Caco-2 (cell line): ENCODE measurements at regions not wholly inside any gene's neighbourhood (a gene's known extent, or its start where the extent isn't known, plus 50 kb on each side); places are given as distances from the start of the nearest gene placed in this dataset.

Experiments used
- BruUV-seq: library from RNA; stranded (reverse); fragments of 400-500 nt; replicated peaks from 2 replicates; lab custom pipeline; 2021; lab: Mats Ljungman, UMichigan
- CTCF ChIA-PET: fragments of 300-600 bp; sonication (Branson Sonifier 250); formaldehyde crosslinking; loops from one replicate; lab custom pipeline; 2022; ENCODE audit warnings: antibody characterized with exemption; lab: Charles Lee
- POLR2A ChIA-PET: fragments of 300-600 bp; sonication (Branson Sonifier 250); formaldehyde crosslinking; loops from one replicate; lab custom pipeline; 2022; ENCODE audit warnings: antibody characterized with exemption; lab: Charles Lee
- DNase-seq, 2 experiments: peaks; one replicate each; pipeline versions ENCODE4 v3.0.0 to v3.0.0-alpha.2; 2020 to 2022
- H3K27me3 ChIP-seq: replicated peaks from 2 replicates; pipeline ENCODE4 v1.6.0; 2011; ENCODE audit warnings: low read length; ENCODE audit not compliant: control insufficient read depth, insufficient read depth
- H3K36me3 ChIP-seq: 2 replicates; pipeline ENCODE4 v1.5.1; 2011; ENCODE audit warnings: low read length; ENCODE audit not compliant: control insufficient read depth, insufficient read depth
- H3K4me1 ChIP-seq: fragments of 250-450 bp; sonication (Bioruptor Pico); 2 replicates; pipeline ENCODE4 v1.5.1; 2020; ENCODE audit warnings: mild to moderate bottlenecking
- H3K4me3 ChIP-seq: 2 replicates; pipeline ENCODE4 v1.5.1; 2011; ENCODE audit warnings: low read depth, mild to moderate bottlenecking, control low read depth, low read length
- H3K9me3 ChIP-seq: fragments of 250-450 bp; sonication (Bioruptor Pico); 2 replicates; pipeline ENCODE4 v1.5.1; 2020; ENCODE audit warnings: mild to moderate bottlenecking, moderate library complexity
- H3K27ac Mint-ChIP-seq: one replicate; pipeline ENCODE4 v1.8.0; 2022; ENCODE audit warnings: mixed read lengths; ENCODE audit not compliant: unreplicated experiment
- H3K27me3 Mint-ChIP-seq: one replicate; pipeline ENCODE4 v1.8.0; 2022; ENCODE audit warnings: mixed read lengths; ENCODE audit not compliant: insufficient read depth, unreplicated experiment
- H3K36me3 Mint-ChIP-seq: one replicate; pipeline ENCODE4 v1.8.0; 2022; ENCODE audit warnings: mild to moderate bottlenecking, mixed read lengths; ENCODE audit not compliant: insufficient read depth, unreplicated experiment
- H3K4me1 Mint-ChIP-seq: one replicate; pipeline ENCODE4 v1.8.0; 2022; ENCODE audit warnings: low read depth, mixed read lengths; ENCODE audit not compliant: unreplicated experiment
- H3K4me3 Mint-ChIP-seq: one replicate; pipeline ENCODE4 v1.8.0; 2022; ENCODE audit warnings: mild to moderate bottlenecking, moderate library complexity, mixed read lengths; ENCODE audit not compliant: unreplicated experiment
- H3K9me3 Mint-ChIP-seq: one replicate; pipeline ENCODE4 v1.8.0; 2022; ENCODE audit warnings: mixed read lengths; ENCODE audit not compliant: unreplicated experiment
- CTCF ChIP-seq, 2 experiments: fragments of 200-600 bp in 1 of 2; IDR thresholded peaks; 1 replicate in 1 of 2; 2 replicates in 1 of 2; pipeline versions ENCODE4 v1.5.1 to v1.8.0; 2011 to 2022; ENCODE audit warnings: antibody characterized with exemption in 1 of 2, control low read depth in 1 of 2, inconsistent platforms in 1 of 2, low read depth in 1 of 2, low read length in 1 of 2, mild to moderate bottlenecking in 1 of 2, moderate library complexity in 1 of 2; ENCODE audit not compliant: insufficient read depth in 1 of 2, severe bottlenecking in 1 of 2, unreplicated experiment in 1 of 2
- intact Hi-C: fragments of 100-400 bp; cut with micrococcal nuclease; formaldehyde crosslinking; loops from one replicate; pipeline ENCODE4 v1.10.0; 2022; ENCODE audit not compliant: unreplicated experiment

DNA sequence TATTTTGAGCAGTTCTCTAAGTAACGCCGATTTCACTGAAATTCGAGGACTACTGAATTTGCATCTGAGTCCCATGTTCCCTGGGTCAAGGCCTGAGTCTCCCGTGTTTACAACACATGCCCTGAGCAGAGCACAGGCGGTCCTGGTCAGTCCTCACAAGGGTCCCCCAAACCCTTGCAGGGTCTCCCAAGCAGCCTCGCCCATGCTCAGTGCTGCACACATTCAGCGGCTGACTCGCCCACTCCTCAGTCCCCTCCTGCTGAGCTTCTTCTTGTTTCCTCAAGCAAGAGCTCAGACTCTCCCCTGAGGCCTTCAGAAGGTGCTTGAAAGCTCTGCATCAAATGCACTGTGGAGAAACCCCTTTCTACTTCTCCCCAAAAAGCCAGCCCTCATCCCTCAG lies 114.6 kb downstream of the INHBB start:
- ChIA-PET POLR2A (no interaction called here), CTCF (interaction anchor here (0.8 kb wide), 1 partner anchor 220 kb away, joined by 3 read pairs; no protein-coding TSS in a partner anchor)
- no TSS peak for BruUV-seq
- H3K4me1 Mint-ChIP-seq: peaks cover 3% of the 10 kb centered on the region
- H3K9me3 ChIP-seq: peaks cover 8% of the 10 kb centered on the region; the same call in 1 of the 2 replicates
- no peak overlapping the region for H3K27ac Mint-ChIP-seq
- H3K9me3 Mint-ChIP-seq: peaks cover 26% of the 10 kb centered on the region
- DNase-seq: no peak
- H3K4me1 ChIP-seq: peaks cover 19% of the 10 kb centered on the region
- H3K4me3 Mint-ChIP-seq: no peak overlapping the region
- H3K36me3 Mint-ChIP-seq: no peaks in the 10 kb centered on the region
- intact Hi-C loops: loop anchor here (10.0 kb wide), 1 partner anchor 236 kb away; the partner anchor contains the start of gene TMEM185B
- H3K27me3 Mint-ChIP-seq: no peaks in the 10 kb centered on the region
- H3K36me3 ChIP-seq: no peaks in the 10 kb centered on the region
- no peaks in the 10 kb centered on the region for H3K27me3 ChIP-seq
- H3K4me3 ChIP-seq: no peak overlapping the region
- no peak for TF ChIP-seq CTCF (IDR thresholded peaks at IDR 0.05; ENCODE audit: insufficient read depth in 1 of 2, low read depth in 1 of 2, low read length in 1 of 2, severe bottlenecking in 1 of 2, unreplicated experiment in 1 of 2)

- DNase-seq: no peak
- H3K4me1 Mint-ChIP-seq: peaks cover 8% of the 10 kb centered on the region
- no peak overlapping the region for H3K4me3 ChIP-seq
- peaks cover 26% of the 10 kb centered on the region for H3K9me3 Mint-ChIP-seq
- no peak overlapping the region for H3K4me3 Mint-ChIP-seq
- peaks cover 23% of the 10 kb centered on the region for H3K4me1 ChIP-seq
- H3K36me3 Mint-ChIP-seq: peaks cover 5% of the 10 kb centered on the region
- no peaks in the 10 kb centered on the region for H3K27me3 ChIP-seq
- peaks cover 8% of the 10 kb centered on the region; the same call in 1 of the 2 replicates for H3K9me3 ChIP-seq
- no peak for TF ChIP-seq CTCF (IDR thresholded peaks at IDR 0.05; ENCODE audit: insufficient read depth in 1 of 2, low read depth in 1 of 2, low read length in 1 of 2, severe bottlenecking in 1 of 2, unreplicated experiment in 1 of 2)
- H3K27me3 Mint-ChIP-seq: no peaks in the 10 kb centered on the region
- no TSS peak for BruUV-seq
- H3K36me3 ChIP-seq: no peaks in the 10 kb centered on the region
- CTCF ChIA-PET: interaction anchor here (0.8 kb wide), 1 partner anchor 220 kb away, joined by 3 read pairs; no protein-coding TSS in a partner anchor
- H3K27ac Mint-ChIP-seq: no peak overlapping the region
- intact Hi-C loops: loop anchor here (10.0 kb wide), 1 partner anchor 236 kb away; the partner anchor contains the start of gene TMEM185B
- POLR2A ChIA-PET: no interaction called here
These were observed 115.2 kb downstream of the INHBB start for GRCh38 chr2:120461092-120461491.

DNA sequence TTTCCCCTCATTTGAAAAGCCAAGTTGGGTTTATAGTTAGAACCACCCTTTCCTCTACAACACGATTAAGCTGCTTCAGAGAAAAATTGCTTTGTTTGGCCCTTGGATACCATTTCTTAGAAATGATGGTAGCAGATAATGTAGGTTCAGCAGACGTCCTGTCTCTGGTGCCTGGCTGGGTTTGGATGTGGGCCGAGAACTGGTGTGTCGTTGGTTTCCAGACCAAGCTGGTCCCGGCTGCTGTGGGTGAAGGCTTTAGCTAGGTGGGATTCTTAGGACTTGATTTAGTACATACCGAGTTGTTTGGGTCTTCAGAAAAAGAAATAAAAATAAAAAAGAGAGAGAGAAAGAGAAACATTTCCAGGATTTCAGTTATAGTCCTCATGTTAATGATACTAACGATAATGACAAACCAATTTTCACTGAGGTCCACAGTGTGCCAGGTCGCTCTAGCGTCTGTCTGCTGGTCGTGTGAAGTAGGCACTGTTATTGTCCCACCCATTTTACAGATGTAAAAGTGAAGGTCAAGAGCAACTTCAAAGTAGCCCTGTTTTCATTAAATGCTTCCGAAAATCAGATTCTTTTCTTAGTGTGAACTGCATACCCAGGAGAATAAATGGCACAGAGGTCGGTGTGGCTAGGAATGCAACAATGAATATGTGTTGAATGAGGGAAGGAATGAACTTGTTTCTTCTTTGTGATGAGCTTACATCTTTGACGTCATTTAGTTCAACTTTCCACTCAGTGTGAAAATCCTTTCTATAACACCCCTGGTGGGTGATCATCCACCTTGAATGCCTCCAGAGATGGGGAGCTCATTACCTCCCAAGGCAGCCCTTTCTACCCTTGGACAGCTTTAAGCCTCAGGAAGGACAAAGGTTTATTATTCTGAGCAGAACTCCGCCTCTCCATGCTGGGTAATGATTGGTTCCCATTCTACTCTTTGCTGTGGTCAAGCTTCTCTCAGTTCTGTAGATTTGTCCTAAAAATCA lies 115.9 kb downstream of the INHBB start:
- H3K27me3 Mint-ChIP-seq: no peaks in the 10 kb centered on the region
- POLR2A ChIA-PET: no interaction called here
- intact Hi-C loops: loop anchor here (10.0 kb wide), 1 partner anchor 237 kb away; the partner anchor contains the start of gene TMEM185B

More for the DNA sequence above, 115.9 kb downstream of the INHBB start:
- no peak overlapping the region for H3K27ac Mint-ChIP-seq
- H3K36me3 ChIP-seq: no peaks in the 10 kb centered on the region
- no peak overlapping the region for H3K4me3 Mint-ChIP-seq
- H3K4me1 ChIP-seq: peaks cover 30% of the 10 kb centered on the region
- no TSS peak for BruUV-seq
- H3K9me3 ChIP-seq: peaks cover 8% of the 10 kb centered on the region; the same call in 1 of the 2 replicates
- DNase-seq: no peak
- peaks cover 23% of the 10 kb centered on the region for H3K9me3 Mint-ChIP-seq
- H3K4me3 ChIP-seq: no peak overlapping the region
- CTCF ChIA-PET: interaction anchor here (0.7 kb wide), 1 partner anchor 111 kb away, joined by 3 read pairs; no protein-coding TSS in a partner anchor
- peaks cover 14% of the 10 kb centered on the region for H3K4me1 Mint-ChIP-seq
- no peak for TF ChIP-seq CTCF (IDR thresholded peaks at IDR 0.05; ENCODE audit: insufficient read depth in 1 of 2, low read depth in 1 of 2, low read length in 1 of 2, severe bottlenecking in 1 of 2, unreplicated experiment in 1 of 2)
- no peaks in the 10 kb centered on the region for H3K27me3 ChIP-seq
- peaks cover 6% of the 10 kb centered on the region for H3K36me3 Mint-ChIP-seq
